Type B pancreatic cell (in vitro differentiated cells): ENCODE measurements at regions not wholly inside any gene's neighbourhood (a gene's known extent, or its start where the extent isn't known, plus 50 kb on each side); places are given as distances from the start of the nearest gene placed in this dataset.

ENCODE experiments used
- DNase-seq: peaks from one replicate; pipeline ENCODE4 v3.0.0; 2021; ENCODE audit warnings: mixed read lengths; ENCODE audit not compliant: unreplicated experiment; ENCODE audit errors: extremely low spot score
- H3K27ac Mint-ChIP-seq: 2 replicates; pipeline ENCODE4 v1.8.0; 2021; ENCODE audit warnings: mild to moderate bottlenecking, mixed read lengths
- H3K27me3 Mint-ChIP-seq: 2 replicates; pipeline ENCODE4 v1.8.0; 2021; ENCODE audit warnings: mixed read lengths
- H3K36me3 Mint-ChIP-seq: 2 replicates; pipeline ENCODE4 v1.8.0; 2021; ENCODE audit warnings: mixed read lengths
- H3K4me1 Mint-ChIP-seq: one replicate; pipeline ENCODE4 v1.8.0; 2021; ENCODE audit warnings: mixed read lengths; ENCODE audit not compliant: unreplicated experiment
- H3K4me3 Mint-ChIP-seq: 2 replicates; pipeline ENCODE4 v1.8.0; 2021; ENCODE audit warnings: mild to moderate bottlenecking, mixed read lengths
- H3K9me3 Mint-ChIP-seq: 2 replicates; pipeline ENCODE4 v1.8.0; 2021; ENCODE audit warnings: mixed read lengths
- CTCF ChIP-seq: fragments of 200-600 bp; sonication (generic); conservative IDR thresholded peaks from 2 replicates; pipeline ENCODE4 v1.5.0; 2021; ENCODE audit warnings: antibody characterized with exemption, mild to moderate bottlenecking

- no peak overlapping the region for H3K27ac Mint-ChIP-seq
Observed at GRCh38 chr10:64454962-64455361, 933.8 kb downstream of the REEP3 start.

GRCh38 chr10:64458306-64458705 lies 937.1 kb downstream of the REEP3 start:
- TF ChIP-seq CTCF: no peak
- Mint-ChIP-seq H3K27ac (no peak overlapping the region), H3K4me1 (no peaks in the 10 kb centered on the region), H3K36me3 (no peaks in the 10 kb centered on the region), H3K4me3 (no peak overlapping the region), H3K27me3 (no peaks in the 10 kb centered on the region), H3K9me3 (no peaks in the 10 kb centered on the region)
- no peak for DNase-seq

More at GRCh38 chr10:64454962-64455361, 933.8 kb downstream of the REEP3 start:
- Mint-ChIP-seq H3K9me3 (peaks cover 5% of the 10 kb centered on the region), H3K36me3 (no peaks in the 10 kb centered on the region), H3K27me3 (no peaks in the 10 kb centered on the region), H3K4me3 (no peak overlapping the region), H3K4me1 (no peaks in the 10 kb centered on the region)
- no peak for TF ChIP-seq CTCF
- no peak for DNase-seq

- no peak for TF ChIP-seq CTCF
- no peak for DNase-seq
- Mint-ChIP-seq H3K36me3 (no peaks in the 10 kb centered on the region), H3K27ac (no peak overlapping the region), H3K4me3 (no peak overlapping the region), H3K4me1 (no peaks in the 10 kb centered on the region), H3K27me3 (no peaks in the 10 kb centered on the region), H3K9me3 (no peaks in the 10 kb centered on the region)
Observed at GRCh38 chr10:64463406-64463805, 942.2 kb downstream of the REEP3 start.

GRCh38 chr10:64465653-64466052 lies 944.5 kb downstream of the REEP3 start:
- Mint-ChIP-seq H3K36me3 (no peaks in the 10 kb centered on the region), H3K27ac (no peak overlapping the region), H3K27me3 (no peaks in the 10 kb centered on the region), H3K9me3 (no peaks in the 10 kb centered on the region), H3K4me3 (no peak overlapping the region), H3K4me1 (no peaks in the 10 kb centered on the region)
- no peak for TF ChIP-seq CTCF
- DNase-seq: no peak

GRCh38 chr10:64468219-64468618 lies 947.0 kb downstream of the REEP3 start:
- DNase-seq: no peak
- no peaks in the 10 kb centered on the region for H3K4me1 Mint-ChIP-seq
- no peaks in the 10 kb centered on the region for H3K9me3 Mint-ChIP-seq
- H3K27ac Mint-ChIP-seq: no peak overlapping the region
- H3K4me3 Mint-ChIP-seq: no peak overlapping the region
- no peak for TF ChIP-seq CTCF
- H3K36me3 Mint-ChIP-seq: no peaks in the 10 kb centered on the region
- H3K27me3 Mint-ChIP-seq: no peaks in the 10 kb centered on the region

GRCh38 chr10:64476506-64476905 lies 955.3 kb downstream of the REEP3 start:
- H3K36me3 Mint-ChIP-seq: no peaks in the 10 kb centered on the region
- H3K27me3 Mint-ChIP-seq: no peaks in the 10 kb centered on the region
- no peaks in the 10 kb centered on the region for H3K4me1 Mint-ChIP-seq
- no peak for DNase-seq
- H3K9me3 Mint-ChIP-seq: no peaks in the 10 kb centered on the region
- H3K4me3 Mint-ChIP-seq: no peak overlapping the region
- TF ChIP-seq CTCF: no peak
- H3K27ac Mint-ChIP-seq: no peak overlapping the region
